Lung (tissue), 11 donors: ENCODE measurements at regions not wholly inside any gene's neighbourhood (a gene's known extent, or its start where the extent isn't known, plus 50 kb on each side); places are given as distances from the start of the nearest gene placed in this dataset.

Experiments used
- ATAC-seq: fragments of 200-7000 bp; cut with Tn5 transposase; one replicate; pipeline ENCODE4 v1.9.1; 2020; ENCODE audit warnings: moderate number of reproducible peaks; ENCODE audit not compliant: insufficient read depth, low FRiP score
- DNase-seq, 3 donors: peaks; one replicate each; pipeline ENCODE4 v3.0.0-alpha.2; 2013 to 2017
- H3K27ac ChIP-seq, 2 donors: one replicate each; pipeline ENCODE4 v1.5.1; 2013; ENCODE audit warnings: mild to moderate bottlenecking in 2 of 2, moderate library complexity in 2 of 2, control low read depth in 1 of 2, inconsistent platforms in 1 of 2, low read depth in 1 of 2, low read length in 1 of 2
- H3K27me3 ChIP-seq, 3 donors: one replicate each; pipeline ENCODE4 v1.5.1; 2013; ENCODE audit warnings: low read length in 2 of 3; ENCODE audit not compliant: control insufficient read depth in 3 of 3, insufficient read depth in 3 of 3
- H3K36me3 ChIP-seq, 4 donors: one replicate each; pipeline ENCODE4 v1.5.1; 2013; ENCODE audit warnings: low read length in 4 of 4, mild to moderate bottlenecking in 1 of 4, moderate library complexity in 1 of 4; ENCODE audit not compliant: control insufficient read depth in 4 of 4, insufficient read depth in 4 of 4
- H3K4me1 ChIP-seq, 5 donors: one replicate each; pipeline ENCODE4 v1.5.1; 2013; ENCODE audit warnings: low read length in 5 of 5, mild to moderate bottlenecking in 2 of 5, moderate library complexity in 1 of 5; ENCODE audit not compliant: control insufficient read depth in 5 of 5, insufficient read depth in 5 of 5
- H3K4me3 ChIP-seq: one replicate; pipeline ENCODE4 v1.5.1; 2013; ENCODE audit warnings: mild to moderate bottlenecking, control low read depth, moderate library complexity
- H3K9ac ChIP-seq, 2 donors: one replicate each; pipeline ENCODE4 v1.5.1; 2013; ENCODE audit warnings: low read length in 2 of 2, control low read depth in 1 of 2; ENCODE audit not compliant: insufficient read depth in 1 of 2
- H3K9me3 ChIP-seq, 4 donors: one replicate each; pipeline ENCODE4 v1.5.1; 2013; ENCODE audit warnings: low read length in 3 of 4, mild to moderate bottlenecking in 1 of 4, moderate library complexity in 1 of 4; ENCODE audit not compliant: control insufficient read depth in 4 of 4, insufficient read depth in 3 of 4
- CTCF ChIP-seq: IDR thresholded peaks from 2 replicates; pipeline ENCODE4 v1.5.1; 2012; ENCODE audit warnings: mild to moderate bottlenecking; ENCODE audit errors: control extremely low read depth, extremely low read depth
- WGBS, 2 donors: extraction: QIAGEN DNeasy Blood & Tissue Kit; methylation state at CpG; one replicate each; pipeline ENCODE4 v1.1.7; 2013; 5-methylcytosine and 5-hydroxymethylcytosine counted together
- donor health status: control.
- donor health status: control.
- donor health status: Bipolar disorder and iron deficiency.
- donor health status: healthy.
- donor health status: DM: yes; HTN: yes; CAD: no.

GRCh38 chr4:123632693-123633030 lies 236.1 kb downstream of the SPRY1 start:
- peak in 1 of 3 donors; percentile 67 for DNase-seq
- Histone ChIP-seq H3K27ac (no peak overlapping the region), H3K4me1 (peaks cover 0 to 19% (median 0%) of the 10 kb centered on the region in 5 donors), H3K27me3 (no peaks in the 10 kb centered on the region), H3K36me3 (no peaks in the 10 kb centered on the region), H3K9me3 (no peaks in the 10 kb centered on the region), H3K9ac (no peak overlapping the region), H3K4me3 (no peak overlapping the region)
- ATAC-seq = no peak
- no peak for TF ChIP-seq CTCF
- 88 to 90% methylated on average over 3 of the region's 3 CpGs for WGBS, 2 donors

- 76 to 100% methylated on average over 1 of the region's 1 CpG for WGBS, 2 donors
- H3K4me3 ChIP-seq = no peak overlapping the region
- no peaks in the 10 kb centered on the region for H3K36me3 ChIP-seq
- no peak overlapping the region for H3K9ac ChIP-seq
- H3K27ac ChIP-seq = no peak overlapping the region
- ATAC-seq (no peak), DNase-seq (no peak)
- H3K9me3 ChIP-seq = no peaks in the 10 kb centered on the region
- H3K4me1 ChIP-seq = no peaks in the 10 kb centered on the region
- H3K27me3 ChIP-seq = no peaks in the 10 kb centered on the region
- no peak for TF ChIP-seq CTCF
Observed at GRCh38 chr4:123638834-123639233, 242.2 kb downstream of the SPRY1 start.

- no peaks in the 10 kb centered on the region for H3K36me3 ChIP-seq
- H3K4me3 ChIP-seq = no peak overlapping the region
- DNase-seq (no peak), ATAC-seq (no peak)
- H3K4me1 ChIP-seq = no peaks in the 10 kb centered on the region
- TF ChIP-seq CTCF = no peak
- H3K9ac ChIP-seq = no peak overlapping the region
- H3K9me3 ChIP-seq = no peaks in the 10 kb centered on the region
- H3K27me3 ChIP-seq = no peaks in the 10 kb centered on the region
- H3K27ac ChIP-seq = no peak overlapping the region
Observed at GRCh38 chr4:123640271-123640670, 243.7 kb downstream of the SPRY1 start.

GRCh38 chr4:123640824-123641223 lies 244.2 kb downstream of the SPRY1 start:
- H3K27me3 ChIP-seq = no peaks in the 10 kb centered on the region
- WGBS, 2 donors = 81 to 87% methylated on average over 2 of the region's 2 CpGs
- TF ChIP-seq CTCF = no peak
- no peaks in the 10 kb centered on the region for H3K9me3 ChIP-seq
- no peaks in the 10 kb centered on the region for H3K36me3 ChIP-seq
- H3K9ac ChIP-seq = no peak overlapping the region
- no peak for ATAC-seq
- H3K4me3 ChIP-seq = no peak overlapping the region
- DNase-seq = no peak
- no peaks in the 10 kb centered on the region for H3K4me1 ChIP-seq
- no peak overlapping the region for H3K27ac ChIP-seq
